GM10248 (cell line): ENCODE measurements at regions not wholly inside any gene's neighbourhood (a gene's known extent, or its start where the extent isn't known, plus 50 kb on each side); places are given as distances from the start of the nearest gene placed in this dataset.

Experiments
- CTCF ChIA-PET: fragments of 300-600 bp; sonication (Branson Sonifier 250); formaldehyde crosslinking; extraction: SDS; loops from one replicate; lab custom pipeline; 2021; ENCODE audit warnings: antibody characterized with exemption; lab: Yijun Ruan, JAX
- POLR2A ChIA-PET: fragments of 350-650 bp; sonication (Branson Sonifier 250); formaldehyde crosslinking; extraction: SDS; loops from one replicate; lab custom pipeline; 2020; ENCODE audit warnings: antibody characterized with exemption; lab: Yijun Ruan, JAX
- DNase-seq: peaks from one replicate; pipeline ENCODE4 v3.0.0; 2012; ENCODE audit errors: extremely low spot score
- CTCF ChIP-seq: IDR thresholded peaks from 2 replicates; pipeline ENCODE4 v1.5.1; 2012; ENCODE audit warnings: mild to moderate bottlenecking, low read depth; ENCODE audit errors: extremely low read depth, missing control alignments, control extremely low read depth

- ChIA-PET CTCF (no interaction called here), POLR2A (no interaction called here)
- no peak for TF ChIP-seq CTCF
- DNase-seq, result no peak
Measured at GRCh38 chr12:92072112-92072511, 73.5 kb downstream of the BTG1 start.

DNA sequence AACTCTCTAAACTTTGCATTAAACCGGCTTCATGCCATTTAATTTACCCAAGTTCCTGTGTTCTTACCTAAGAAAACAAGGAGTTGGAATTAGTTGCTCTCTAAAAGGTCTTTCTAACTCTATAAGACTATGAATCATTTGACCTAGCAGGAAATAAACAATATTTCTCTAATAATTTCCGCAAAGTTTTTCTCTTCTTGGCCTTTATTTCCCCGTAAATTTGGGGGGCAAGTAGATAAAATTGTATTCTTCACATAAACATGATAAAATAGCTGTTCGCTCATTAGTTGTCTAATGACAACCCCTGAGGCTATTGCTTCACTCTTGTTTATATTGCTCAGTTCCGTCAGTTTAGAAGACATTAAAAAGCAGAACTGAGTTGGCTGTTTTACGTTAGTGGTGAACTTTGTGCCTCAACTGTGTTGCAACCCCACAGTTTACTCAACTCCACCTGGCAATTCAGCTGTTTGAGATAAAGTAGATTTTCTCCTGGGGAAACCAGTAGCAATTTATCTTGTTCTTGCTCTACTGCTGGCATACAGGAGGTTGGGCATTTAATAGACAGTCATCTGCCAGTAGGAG is 74.7 kb downstream of the BTG1 start:
- DNase-seq, result no peak
- POLR2A ChIA-PET, result interaction anchor here (0.7 kb wide), 1 partner anchor 521 kb away, joined by 8 read pairs; no protein-coding TSS in a partner anchor
- no peak for TF ChIP-seq CTCF
- CTCF ChIA-PET, result no interaction called here

DNA sequence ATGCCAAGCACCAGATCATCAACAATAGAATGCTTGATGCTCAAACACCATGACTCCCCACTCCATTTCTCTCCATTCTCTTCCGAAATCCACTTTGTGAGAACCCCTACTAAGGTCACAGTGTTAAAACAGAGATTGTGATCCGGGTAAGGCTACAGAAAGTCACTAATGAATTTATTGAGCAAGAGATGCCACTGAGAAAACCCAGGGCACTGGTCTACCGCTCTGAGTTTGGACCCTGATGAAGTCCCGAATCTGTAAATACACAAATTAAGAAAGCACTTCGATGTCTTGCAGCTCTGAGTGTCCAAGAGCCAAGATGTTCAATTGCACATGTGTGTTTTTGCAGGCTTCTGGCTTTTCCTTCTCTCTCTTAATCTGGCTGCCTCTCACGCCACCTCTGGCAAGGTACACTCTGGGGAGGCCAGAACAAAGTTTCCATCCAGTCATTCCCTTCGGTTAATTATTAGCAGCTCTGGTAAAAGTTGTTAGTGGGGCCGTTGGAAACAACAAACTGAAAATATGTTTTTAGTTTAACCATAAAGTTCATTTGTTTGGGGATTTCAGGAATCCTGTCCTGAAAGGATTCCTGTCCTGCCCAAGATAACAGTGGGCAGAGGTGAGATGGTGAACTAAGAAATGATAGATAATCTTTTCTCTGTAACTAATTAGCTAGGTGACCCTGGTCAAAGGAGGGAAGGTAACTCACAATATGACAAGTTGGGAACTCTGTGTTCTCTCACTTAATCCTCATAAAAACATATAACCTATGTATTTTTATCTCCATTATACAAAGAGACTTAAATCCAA is 75.4 kb downstream of the BTG1 start:
- ChIA-PET CTCF (no interaction called here), POLR2A (no interaction called here)
- TF ChIP-seq CTCF, result no peak
- no peak for DNase-seq

GRCh38 chr12:92068459-92068858 is 77.2 kb downstream of the BTG1 start:
- ChIA-PET POLR2A (no interaction called here), CTCF (interaction anchor here (1.0 kb wide), 1 partner anchor 19 kb away, joined by 6 read pairs; no protein-coding TSS in a partner anchor)
- no peak for TF ChIP-seq CTCF
- DNase-seq, result no peak

DNA sequence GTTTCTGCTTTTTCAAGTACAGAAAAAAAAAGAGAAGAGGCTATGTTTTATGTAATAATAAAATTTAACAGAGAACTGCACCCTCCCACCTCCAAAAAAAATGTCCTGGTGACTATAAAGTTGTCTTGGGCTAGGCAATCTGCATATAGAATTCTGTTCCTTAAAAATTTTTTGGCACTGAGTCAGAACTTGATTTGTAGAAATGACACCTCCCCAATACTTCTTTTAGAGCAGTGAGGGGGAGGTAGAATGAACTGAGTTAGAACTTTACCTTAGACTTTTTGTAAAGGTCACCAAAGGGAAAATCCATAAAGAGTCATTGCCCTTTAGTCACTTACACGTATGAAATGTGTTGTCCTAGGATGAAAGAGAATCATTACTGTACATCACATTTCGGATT is 80.0 kb downstream of the BTG1 start:
- ChIA-PET CTCF (interaction anchor here (0.8 to 3.1 kb wide), 4 partner anchors 15 to 39 kb away, joined by 3 to 8 read pairs (median 3); no protein-coding TSS in a partner anchor), POLR2A (no interaction called here)
- no peak for DNase-seq
- no peak for TF ChIP-seq CTCF

DNA sequence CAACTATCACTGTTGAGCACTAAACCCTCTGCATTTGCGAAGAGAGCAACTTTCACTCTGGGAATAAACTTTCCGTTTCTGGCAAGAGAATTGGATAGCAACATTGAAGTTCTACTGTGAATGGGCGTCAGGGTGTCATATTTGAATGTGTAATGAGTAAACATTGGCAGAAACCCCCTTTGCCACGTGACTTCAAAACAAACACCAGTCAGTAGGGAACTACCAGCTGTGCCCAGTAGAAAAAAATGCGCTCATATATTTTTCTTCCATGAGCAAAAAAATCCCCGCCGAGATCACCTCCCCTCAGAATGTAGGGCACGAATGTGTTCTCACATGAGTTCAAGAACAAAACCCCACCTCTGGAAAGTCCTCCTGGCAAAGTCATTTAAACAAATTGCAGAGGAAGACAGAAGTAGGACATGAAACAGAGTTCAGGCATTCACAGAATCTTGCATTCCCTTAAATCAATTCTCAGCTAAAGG is 80.6 kb downstream of the BTG1 start:
- TF ChIP-seq CTCF, result no peak
- ChIA-PET POLR2A (no interaction called here), CTCF (interaction anchor here (0.8 to 3.1 kb wide), 4 partner anchors 14 to 38 kb away, joined by 3 to 18 read pairs (median 6); no protein-coding TSS in a partner anchor)
- no peak for DNase-seq
